HG03575 (cell line): ENCODE measurements at regions not wholly inside any gene's neighbourhood (a gene's known extent, or its start where the extent isn't known, plus 50 kb on each side); places are given as distances from the start of the nearest gene placed in this dataset.

Source experiments
- ATAC-seq: cut with Tn5 transposase; IDR thresholded peaks from one replicate; pipeline ENCODE4 v1.9.1; 2021; ENCODE audit not compliant: unreplicated experiment, insufficient number of reproducible peaks, low FRiP score; ENCODE audit errors: extremely low read depth

- no peak for ATAC-seq
These were observed 338.5 kb downstream of the FSCB start for GRCh38 chr14:44168566-44168965.

GRCh38 chr14:44166611-44167010 lies 340.5 kb downstream of the FSCB start:
- no peak for ATAC-seq

GRCh38 chr14:44165936-44166335 lies 341.1 kb downstream of the FSCB start:
- ATAC-seq = no peak

- no peak for ATAC-seq
These were observed 341.8 kb downstream of the FSCB start for GRCh38 chr14:44165286-44165685.

GRCh38 chr14:44163946-44164345 lies 343.1 kb downstream of the FSCB start:
- no peak for ATAC-seq

GRCh38 chr14:44162197-44162596 lies 344.9 kb downstream of the FSCB start:
- no peak for ATAC-seq

- no peak for ATAC-seq
These were observed 352.2 kb downstream of the FSCB start for GRCh38 chr14:44154874-44155273.

GRCh38 chr14:44154446-44154845 lies 352.6 kb downstream of the FSCB start:
- ATAC-seq = no peak

- no peak for ATAC-seq
These were observed 355.8 kb downstream of the FSCB start for GRCh38 chr14:44151130-44151820.

- no peak for ATAC-seq
These were observed 357.5 kb downstream of the FSCB start for GRCh38 chr14:44149597-44149996.

- no peak for ATAC-seq
These were observed 365.1 kb downstream of the FSCB start for GRCh38 chr14:44142006-44142405.

GRCh38 chr14:44135972-44136371 lies 371.1 kb downstream of the FSCB start:
- ATAC-seq = no peak

GRCh38 chr14:44131861-44132260 lies 375.2 kb downstream of the FSCB start:
- ATAC-seq = no peak

- ATAC-seq = no peak
These were observed 393.0 kb downstream of the FSCB start for GRCh38 chr14:44113769-44114730.

- ATAC-seq = no peak
These were observed 394.2 kb downstream of the FSCB start for GRCh38 chr14:44112774-44113460.

GRCh38 chr14:44109036-44109435 lies 398.0 kb downstream of the FSCB start:
- ATAC-seq = no peak

- no peak for ATAC-seq
These were observed 398.5 kb downstream of the FSCB start for GRCh38 chr14:44108601-44109000.

GRCh38 chr14:44107156-44107555 lies 399.9 kb downstream of the FSCB start:
- ATAC-seq = no peak

- no peak for ATAC-seq
These were observed 407.2 kb downstream of the FSCB start for GRCh38 chr14:44099743-44100488.
